H1 (cell line): ENCODE measurements at regions not wholly inside any gene's neighbourhood (a gene's known extent, or its start where the extent isn't known, plus 50 kb on each side); places are given as distances from the start of the nearest gene placed in this dataset.

Source experiments
- CTCF ChIA-PET: fragments of 300-600 bp; sonication (Branson Sonifier 250); formaldehyde crosslinking; loops from one replicate; lab custom pipeline; 2021; ENCODE audit not compliant: partially characterized antibody; lab: Charles Lee
- POLR2A ChIA-PET: fragments of 300-600 bp; sonication (Branson Sonifier 250); formaldehyde crosslinking; loops from one replicate; lab custom pipeline; 2021; ENCODE audit warnings: inconsistent platforms; ENCODE audit not compliant: partially characterized antibody; lab: Charles Lee
- DNase-seq, 2 experiments: peaks; one replicate each; pipeline versions ENCODE4 v3.0.0 to v3.0.0-alpha.2; 2010 to 2022; ENCODE audit warnings: low spot score in 2 of 2, low read depth in 1 of 2, mixed read lengths in 1 of 2
- FAIRE-seq: peaks from 2 replicates; lab custom pipeline; 2011; peaks lifted over from hg19 to GRCh38; lab: Jason Lieb, UNC
- H2AFZ ChIP-seq: 2 replicates; pipeline ENCODE4 v1.8.1; 2012; ENCODE audit warnings: low read length, inconsistent platforms
- H2AK5ac ChIP-seq: 2 replicates; pipeline ENCODE4 v1.6.1; 2013; ENCODE audit warnings: low read depth, low read length
- H2BK120ac ChIP-seq: replicated peaks from 2 replicates; pipeline ENCODE3; 2013; ENCODE audit warnings: low read depth, low read length, inconsistent platforms
- H2BK12ac ChIP-seq: 2 replicates; pipeline ENCODE4 v1.6.1; 2013; ENCODE audit warnings: low read depth, low read length
- H2BK15ac ChIP-seq: 2 replicates; pipeline ENCODE4 v1.6.1; 2013; ENCODE audit warnings: low read length
- H2BK20ac ChIP-seq: 2 replicates; pipeline ENCODE4 v1.6.1; 2013; ENCODE audit warnings: low read length
- H2BK5ac ChIP-seq: 2 replicates; pipeline ENCODE4 v1.6.1; 2013; ENCODE audit warnings: low read depth, low read length
- H3K14ac ChIP-seq: 2 replicates; pipeline ENCODE4 v1.6.1; 2013; ENCODE audit warnings: inconsistent platforms; ENCODE audit not compliant: insufficient read length
- H3K18ac ChIP-seq: 2 replicates; pipeline ENCODE4 v1.6.1; 2013; ENCODE audit warnings: low read length; ENCODE audit errors: extremely low read depth
- H3K23ac ChIP-seq: 2 replicates; pipeline ENCODE4 v1.6.1; 2013; ENCODE audit warnings: inconsistent platforms; ENCODE audit not compliant: insufficient read length
- H3K23me2 ChIP-seq: 2 replicates; pipeline ENCODE4 v1.6.1; 2013; ENCODE audit warnings: low read depth, low read length
- H3K27ac ChIP-seq: 2 replicates; pipeline ENCODE4 v1.6.1; 2011; ENCODE audit warnings: low read depth, low read length, inconsistent platforms
- H3K27me3 ChIP-seq, 4 experiments: replicated peaks in 1 of 4; 1 replicate in 1 of 4; 2 replicates in 3 of 4; pipeline versions ENCODE4 v1.6.1 to v1.8.1; 2011 to 2013; ENCODE audit warnings: low read length in 3 of 4, mild to moderate bottlenecking in 3 of 4, inconsistent platforms in 2 of 4, mixed read lengths in 2 of 4, moderate library complexity in 1 of 4; ENCODE audit not compliant: control insufficient read depth in 3 of 4, insufficient read depth in 3 of 4; ENCODE audit errors: extremely low read depth in 1 of 4
- H3K36me3 ChIP-seq, 4 experiments: 2 replicates each; pipeline versions ENCODE4 v1.6.1 to v1.8.1; 2011 to 2013; ENCODE audit warnings: mild to moderate bottlenecking in 4 of 4, low read length in 3 of 4, moderate library complexity in 2 of 4, control low read depth in 1 of 4, inconsistent platforms in 1 of 4; ENCODE audit not compliant: insufficient read depth in 4 of 4, control insufficient read depth in 2 of 4
- H3K4ac ChIP-seq: replicated peaks from 2 replicates; pipeline ENCODE3; 2013; ENCODE audit warnings: low read length, low read depth, mixed read lengths, inconsistent platforms; ENCODE audit not compliant: insufficient read length
- H3K4me1 ChIP-seq, 4 experiments: replicated peaks in 1 of 4; 1 replicate in 1 of 4; 2 replicates in 3 of 4; pipeline versions ENCODE4 v1.6.1 to v1.8.1; 2011 to 2013; ENCODE audit warnings: low read length in 3 of 4, inconsistent platforms in 2 of 4, mixed read lengths in 1 of 4; ENCODE audit not compliant: insufficient read depth in 4 of 4, control insufficient read depth in 3 of 4
- H3K4me2 ChIP-seq, 2 experiments: 2 replicates each; pipeline versions ENCODE4 v1.6.1 to v1.8.1; 2011 to 2013; ENCODE audit warnings: low read depth in 2 of 2, low read length in 2 of 2, control low read depth in 1 of 2, inconsistent platforms in 1 of 2, mild to moderate bottlenecking in 1 of 2; ENCODE audit not compliant: insufficient read depth in 1 of 2
- H3K4me3 ChIP-seq, 4 experiments: fragments of 200-600, 300-600 bp in 1 of 4; sonication (generic), shearing (Covaris generic), sonication (Bioruptor Twin) in 1 of 4; 2 replicates each; pipeline versions ENCODE4 v1.5.1 to v1.8.1; 2011 to 2016; ENCODE audit warnings: low read length in 4 of 4, low read depth in 3 of 4, control low read depth in 2 of 4, inconsistent platforms in 2 of 4, mild to moderate bottlenecking in 2 of 4, mixed read lengths in 1 of 4, moderate library complexity in 1 of 4; ENCODE audit not compliant: insufficient read depth in 2 of 4; ENCODE audit errors: extremely low read depth in 1 of 4
- H3K56ac ChIP-seq: replicated peaks from 2 replicates; pipeline ENCODE3; 2013; ENCODE audit warnings: low read depth, mild to moderate bottlenecking, mixed read lengths, low read length, inconsistent platforms; ENCODE audit not compliant: insufficient read length
- H3K79me1 ChIP-seq: 2 replicates; pipeline ENCODE4 v1.6.1; 2013; ENCODE audit warnings: low read depth, low read length, control low read depth
- H3K79me2 ChIP-seq, 2 experiments: 2 replicates each; pipeline versions ENCODE4 v1.6.1 to v1.8.1; 2012 to 2013; ENCODE audit warnings: low read length in 2 of 2, mild to moderate bottlenecking in 2 of 2, inconsistent platforms in 1 of 2; ENCODE audit not compliant: insufficient read depth in 2 of 2, control insufficient read depth in 1 of 2
- H3K9ac ChIP-seq, 4 experiments: replicated peaks in 1 of 4; 1 replicate in 1 of 4; 2 replicates in 3 of 4; pipeline versions ENCODE4 v1.6.1 to v1.8.1; 2011 to 2013; ENCODE audit warnings: low read depth in 3 of 4, low read length in 3 of 4, control low read depth in 2 of 4, mild to moderate bottlenecking in 2 of 4, moderate library complexity in 2 of 4, inconsistent platforms in 1 of 4; ENCODE audit errors: extremely low read depth in 1 of 4
- H3K9me3 ChIP-seq, 2 experiments: 2 replicates each; pipeline versions ENCODE4 v1.6.1 to v1.8.1; 2012 to 2013; ENCODE audit warnings: mild to moderate bottlenecking in 2 of 2, moderate library complexity in 2 of 2, control low read depth in 1 of 2, inconsistent platforms in 1 of 2, low read depth in 1 of 2, low read length in 1 of 2, mixed read lengths in 1 of 2; ENCODE audit not compliant: insufficient read depth in 2 of 2
- H4K20me1 ChIP-seq, 2 experiments: replicated peaks in 1 of 2; 2 replicates each; pipeline versions ENCODE3 to v1.8.1; 2011 to 2013; ENCODE audit warnings: inconsistent platforms in 2 of 2, low read length in 2 of 2, mild to moderate bottlenecking in 1 of 2; ENCODE audit not compliant: insufficient read depth in 2 of 2, control insufficient read depth in 1 of 2
- H4K5ac ChIP-seq: 2 replicates; pipeline ENCODE4 v1.6.1; 2013; ENCODE audit warnings: low read length, low read depth, mixed read lengths, inconsistent platforms; ENCODE audit not compliant: insufficient read length
- H4K8ac ChIP-seq: 2 replicates; pipeline ENCODE4 v1.8.0; 2013; ENCODE audit warnings: mild to moderate bottlenecking, moderate library complexity, low read length, inconsistent platforms; ENCODE audit not compliant: insufficient read depth; ENCODE audit errors: extremely low read depth
- H4K91ac ChIP-seq: replicated peaks from 2 replicates; pipeline ENCODE3; 2013; ENCODE audit warnings: low read length, mixed read lengths, inconsistent platforms; ENCODE audit not compliant: insufficient read length
- ASH2L ChIP-seq: fragments of 200-600, 300-600 bp; sonication (generic); IDR thresholded peaks from one replicate; pipeline ENCODE4 v1.7.1; 2017; ENCODE audit warnings: low read length
- CREB1 ChIP-seq: IDR thresholded peaks from 2 replicates; pipeline ENCODE4 v1.6.1; 2012; ENCODE audit warnings: inconsistent platforms
- EP300 ChIP-seq, 2 experiments: IDR thresholded peaks; 1 replicate in 1 of 2; 2 replicates in 1 of 2; pipeline ENCODE4 v1.6.1; 2011 to 2012; ENCODE audit warnings: low read depth in 2 of 2, low read length in 2 of 2, mild to moderate bottlenecking in 2 of 2, borderline replicate concordance in 1 of 2, inconsistent platforms in 1 of 2, moderate library complexity in 1 of 2
- FOSL1 ChIP-seq: IDR thresholded peaks from 2 replicates; pipeline ENCODE4 v1.6.1; 2011; ENCODE audit warnings: mild to moderate bottlenecking, low read depth, low read length, moderate library complexity; ENCODE audit not compliant: insufficient read depth
- KDM5A ChIP-seq: fragments of 200-600 bp; IDR thresholded peaks from 2 replicates; pipeline ENCODE4 v1.7.1; 2012; ENCODE audit warnings: mild to moderate bottlenecking, low read length, inconsistent platforms, mixed read lengths
- MAFK ChIP-seq: IDR thresholded peaks from 2 replicates; pipeline ENCODE4 v1.6.1; 2012; ENCODE audit warnings: low read depth, mild to moderate bottlenecking, improper control_type of control experiment, low read length
- MAX ChIP-seq: IDR thresholded peaks from 2 replicates; pipeline ENCODE4 v1.6.1; 2012; ENCODE audit warnings: inconsistent platforms
- SAP30 ChIP-seq: fragments of 300-600 bp; sonication (generic); IDR thresholded peaks from 2 replicates; pipeline ENCODE4 v1.7.1; 2012; ENCODE audit warnings: low read length, moderate library complexity, mild to moderate bottlenecking, inconsistent platforms; ENCODE audit not compliant: insufficient read depth, insufficient replicate concordance
- SIN3A ChIP-seq, 2 experiments: IDR thresholded peaks in 1 of 2; conservative IDR thresholded peaks in 1 of 2; 2 replicates each; pipeline ENCODE4 v1.6.1; 2011 to 2012; ENCODE audit warnings: low read length in 2 of 2, improper control_type of control experiment in 1 of 2, low read depth in 1 of 2, mild to moderate bottlenecking in 1 of 2
- SP1 ChIP-seq: IDR thresholded peaks from 2 replicates; pipeline ENCODE4 v1.6.1; 2011; ENCODE audit warnings: low read depth, low read length
- SP2 ChIP-seq: IDR thresholded peaks from 2 replicates; pipeline ENCODE4 v1.6.1; 2012; ENCODE audit warnings: mild to moderate bottlenecking, low read length, inconsistent platforms
- ZNF274 ChIP-seq: IDR thresholded peaks from 2 replicates; pipeline ENCODE4 v1.7.0; 2012; ENCODE audit warnings: low read length, borderline replicate concordance; ENCODE audit errors: extremely low read depth
- WGBS, 2 experiments: shearing (Covaris generic) in 1 of 2; methylation state at CpG; one replicate each; pipeline versions ENCODE4 v1.1.6 to v1.1.7; 2013 to 2015; ENCODE audit warnings: low lambda C conversion rate in 2 of 2, mixed read lengths in 2 of 2, inconsistent platforms in 1 of 2, low coverage in 1 of 2, missing lambda C conversion rate in 1 of 2; ENCODE audit not compliant: insufficient replicate concordance in 2 of 2, insufficient coverage in 1 of 2, insufficient read length in 1 of 2; ENCODE audit errors: extremely low coverage in 1 of 2, missing lambda C conversion rate in 1 of 2; 5-methylcytosine and 5-hydroxymethylcytosine counted together

GRCh38 chr1:98367426-98367825 lies 294.1 kb upstream of the SNX7 start:
- POLR2A ChIA-PET: no interaction called here
- Histone ChIP-seq H3K4ac (no peak overlapping the region), H3K27me3 (no peaks in the 10 kb centered on the region), H3K4me2 (no peak overlapping the region), H3K36me3 (no peaks in the 10 kb centered on the region), H4K8ac (no peak overlapping the region)
- TF ChIP-seq SIN3A (conservative IDR thresholded peaks at IDR 0.05 in 1 of 2, IDR thresholded peaks at IDR 0.05 in 1 of 2; ENCODE audit: low read depth in 1 of 2, low read length in 2 of 2): no peak
- TF ChIP-seq FOSL1: no peak
- TF ChIP-seq EP300 (IDR thresholded peaks at IDR 0.05; ENCODE audit: borderline replicate concordance in 1 of 2, low read depth in 2 of 2, low read length in 2 of 2): no peak
- TF ChIP-seq SP1: no peak
- no peak for TF ChIP-seq MAX
- TF ChIP-seq ASH2L: no peak
- TF ChIP-seq ZNF274: no peak
- no peak for TF ChIP-seq MAFK
- no peak for TF ChIP-seq CREB1
- no peak for TF ChIP-seq KDM5A
- no peak for TF ChIP-seq SAP30
- TF ChIP-seq SP2: no peak
- TF ChIP-seq, all 59 proteins: peak for 0
- no peak overlapping the region for H4K5ac ChIP-seq
- H3K27ac ChIP-seq: no peak overlapping the region
- H2AK5ac ChIP-seq: no peak overlapping the region
- H2BK12ac ChIP-seq: no peak overlapping the region
- no peak overlapping the region for H4K91ac ChIP-seq
- 80% methylated on average over 4 of the region's 4 CpGs; no CpG with 5 or more reads in 1 of the 2 experiments for WGBS, 2 experiments
- H2BK20ac ChIP-seq: no peak overlapping the region
- no peak overlapping the region for H3K23ac ChIP-seq
- no peak overlapping the region for H2BK120ac ChIP-seq
- H3K4me1 ChIP-seq: no peaks in the 10 kb centered on the region
- FAIRE-seq (no peak), DNase-seq (no peak)
- H2AFZ ChIP-seq: 0 out of 2 replicates have a peak overlapping the region, but pooled peaks have one; percentile 13
- H3K9ac ChIP-seq: no peak overlapping the region
- no peak overlapping the region for H3K14ac ChIP-seq
- no peak overlapping the region for H3K18ac ChIP-seq
- H3K79me2 ChIP-seq: no peaks in the 10 kb centered on the region
- CTCF ChIA-PET: no interaction called here
- H2BK15ac ChIP-seq: no peak overlapping the region
- H3K56ac ChIP-seq: no peak overlapping the region
- no peak overlapping the region for H2BK5ac ChIP-seq
- no peaks in the 10 kb centered on the region for H3K9me3 ChIP-seq
- no peaks in the 10 kb centered on the region for H3K23me2 ChIP-seq
- H3K4me3 ChIP-seq: no peak overlapping the region
- H3K79me1 ChIP-seq: no peaks in the 10 kb centered on the region
- H4K20me1 ChIP-seq: no peaks in the 10 kb centered on the region
